NCI-H82 treated with DMSO at 0.1 percent for 48 hours (cell line): ENCODE measurements at regions not wholly inside any gene's neighbourhood (a gene's known extent, or its start where the extent isn't known, plus 50 kb on each side); places are given as distances from the start of the nearest gene placed in this dataset.

Experiments used
- DNase-seq: peaks from one replicate; lab custom pipeline; 2025; ENCODE audit not compliant: unreplicated experiment; lab: John Stamatoyannopoulos, UW

DNA sequence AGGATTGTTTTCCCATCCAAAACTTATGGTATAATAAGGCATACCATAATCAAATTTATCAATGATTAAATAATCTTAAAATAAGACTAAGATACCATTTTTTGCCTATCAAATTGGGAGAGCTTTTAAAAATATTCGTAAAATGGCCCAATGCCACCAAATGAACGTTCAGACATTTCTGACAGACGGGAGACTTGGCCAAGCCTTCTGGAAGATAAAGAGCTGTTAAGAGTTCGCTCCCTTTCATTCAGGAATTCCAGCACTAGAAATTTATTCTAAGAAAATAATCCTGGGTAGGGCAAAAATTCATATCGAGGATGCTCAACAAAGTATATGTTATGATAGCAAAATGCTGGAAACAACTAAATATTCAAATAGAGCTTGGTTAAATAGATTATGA, 85.6 kb upstream of the NEO1 start:
- no peak for DNase-seq

- DNase-seq: no peak
These were observed 86.6 kb upstream of the NEO1 start for GRCh38 chr15:72965671-72966070.

GRCh38 chr15:72964542-72964941, 87.7 kb upstream of the NEO1 start:
- DNase-seq: no peak

- no peak for DNase-seq
These were observed 88.1 kb upstream of the NEO1 start for GRCh38 chr15:72964135-72964534.

GRCh38 chr15:72962054-72962702, 90.1 kb upstream of the NEO1 start:
- DNase-seq: no peak

DNA sequence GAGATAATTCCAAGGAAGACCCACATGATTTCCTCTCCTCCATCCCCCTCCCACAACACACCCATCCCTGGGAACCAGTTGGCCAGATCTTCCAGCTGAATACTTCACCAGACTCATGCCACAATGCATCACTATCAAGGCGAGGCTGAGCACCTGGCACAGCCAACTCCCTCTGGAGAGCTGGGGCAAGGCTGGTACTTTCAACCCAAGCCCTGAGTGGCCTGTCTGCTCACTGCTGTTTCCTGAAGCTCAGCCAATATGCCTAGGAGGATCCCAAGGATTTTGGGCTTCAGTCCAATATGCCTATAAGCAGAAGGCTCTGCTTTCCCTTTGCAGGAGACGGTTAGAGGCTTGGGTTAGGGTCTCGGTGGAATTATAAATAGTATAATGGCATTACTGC, 90.9 kb upstream of the NEO1 start:
- no peak for DNase-seq

DNA sequence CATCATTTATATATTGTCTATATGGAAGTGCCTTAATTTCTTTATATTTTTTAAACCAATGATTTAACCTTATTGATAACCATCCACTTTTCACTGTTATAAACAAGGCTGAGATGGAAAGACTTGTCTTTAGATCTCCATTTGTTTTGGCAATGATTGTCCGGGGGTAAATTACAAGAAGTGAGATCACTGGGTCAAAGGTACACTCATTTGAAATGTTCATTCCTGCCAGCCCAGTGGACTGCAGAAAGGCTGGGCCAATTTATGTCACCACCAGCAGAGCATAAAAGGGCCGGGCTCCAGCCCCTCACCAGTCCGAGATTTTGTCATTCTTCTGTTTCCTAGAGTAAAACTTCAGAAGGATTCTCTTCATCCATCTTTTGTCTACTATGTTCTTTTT, 93.6 kb upstream of the NEO1 start:
- no peak for DNase-seq

- no peak for DNase-seq
These were observed 99.0 kb upstream of the NEO1 start for GRCh38 chr15:72953306-72953705.

DNA sequence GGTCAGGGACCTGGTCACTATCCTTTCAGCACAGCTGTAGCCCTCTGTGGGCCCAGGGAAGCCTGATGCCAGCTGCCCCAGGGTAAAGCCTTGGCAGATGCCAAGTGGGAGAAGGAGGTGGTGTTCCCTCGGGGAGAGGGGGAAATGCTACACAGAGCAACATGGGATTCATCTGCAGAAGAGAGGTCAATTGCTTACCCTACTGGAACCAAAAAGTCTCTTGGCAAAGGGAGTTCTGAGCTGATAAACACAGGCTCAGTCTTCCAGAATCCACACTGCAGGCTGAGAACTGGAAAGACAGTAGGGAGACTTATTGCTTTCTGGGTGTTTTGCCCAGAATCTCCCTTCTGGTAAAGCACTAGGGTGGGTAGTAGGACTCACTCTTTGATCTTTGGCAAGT, 100.1 kb upstream of the NEO1 start:
- DNase-seq: no peak

- DNase-seq: no peak
These were observed 103.6 kb upstream of the NEO1 start for GRCh38 chr15:72948662-72949061.

DNA sequence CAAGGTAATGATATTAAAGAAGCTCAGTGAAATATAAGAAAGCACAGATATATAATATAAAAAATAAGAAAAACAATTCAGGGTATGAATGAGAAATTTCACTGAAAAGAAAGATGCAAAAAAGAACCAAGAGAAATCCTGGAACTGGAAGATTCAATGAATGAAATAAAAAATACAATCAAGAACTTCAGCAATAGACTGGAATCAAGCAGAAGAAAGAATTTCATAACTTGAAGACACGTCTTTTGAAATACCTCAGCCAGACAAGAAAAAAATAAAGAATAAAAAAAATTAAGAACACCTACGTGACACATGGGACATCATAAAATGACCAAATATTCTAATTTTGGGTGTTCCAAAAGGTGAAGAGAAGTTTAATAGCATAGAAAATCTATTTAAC, 104.6 kb upstream of the NEO1 start:
- DNase-seq: no peak

GRCh38 chr15:72944565-72944964, 107.7 kb upstream of the NEO1 start:
- DNase-seq: no peak

DNA sequence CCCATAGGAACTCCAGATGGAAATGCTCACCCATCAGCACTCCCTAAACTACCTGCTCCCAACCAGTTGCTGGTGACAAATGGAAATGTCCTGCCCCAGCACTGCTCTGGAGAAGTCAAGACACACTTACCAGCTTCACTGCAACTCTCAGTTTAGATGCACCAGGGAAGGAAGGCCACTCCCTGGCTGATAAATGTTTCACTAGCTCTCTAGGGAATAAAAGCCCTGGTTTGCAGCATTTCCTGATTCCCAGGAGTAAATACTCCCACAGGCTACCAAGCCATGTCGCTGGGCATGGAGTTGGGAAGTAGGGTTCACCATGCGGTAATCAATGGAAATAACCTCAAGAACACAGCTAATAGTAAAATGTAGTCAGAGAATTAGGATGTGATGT, 112.0 kb upstream of the NEO1 start:
- no peak for DNase-seq

DNA sequence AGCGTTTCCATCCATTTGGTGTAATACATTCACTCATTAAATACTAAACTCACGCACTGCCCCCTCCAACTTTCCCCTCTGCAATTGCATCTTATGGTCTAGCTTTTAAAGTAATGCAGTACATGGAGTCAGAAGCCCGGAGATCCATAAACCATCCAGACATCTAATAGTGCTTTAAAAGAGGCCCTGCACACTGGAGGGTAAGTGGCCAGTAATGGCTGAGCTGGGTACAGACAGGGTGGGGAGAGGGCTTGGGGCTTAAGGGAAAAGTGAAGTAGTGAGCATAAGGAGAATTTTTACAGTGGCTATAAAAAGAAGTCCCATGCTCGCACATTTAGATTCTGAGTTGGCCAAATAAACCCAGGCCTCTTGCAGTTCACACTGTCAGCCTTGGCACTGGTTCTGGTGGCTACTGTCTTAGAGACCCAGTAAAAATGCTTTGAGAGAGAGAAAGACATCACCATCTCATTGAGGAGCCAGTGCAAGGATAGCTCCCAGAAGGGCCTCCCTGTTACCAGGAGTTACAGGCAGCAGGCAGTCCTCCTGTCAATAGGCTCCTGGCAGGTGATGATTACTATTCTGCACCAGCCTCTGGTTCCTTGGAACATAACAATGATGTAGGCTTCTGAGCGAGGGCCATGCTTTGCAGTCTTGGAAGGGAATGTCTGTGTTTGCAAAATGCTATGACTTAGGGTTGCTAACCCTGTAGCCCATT, 112.6 kb upstream of the NEO1 start:
- no peak for DNase-seq

- DNase-seq: no peak
These were observed 115.3 kb upstream of the NEO1 start for GRCh38 chr15:72936691-72937679.

DNA sequence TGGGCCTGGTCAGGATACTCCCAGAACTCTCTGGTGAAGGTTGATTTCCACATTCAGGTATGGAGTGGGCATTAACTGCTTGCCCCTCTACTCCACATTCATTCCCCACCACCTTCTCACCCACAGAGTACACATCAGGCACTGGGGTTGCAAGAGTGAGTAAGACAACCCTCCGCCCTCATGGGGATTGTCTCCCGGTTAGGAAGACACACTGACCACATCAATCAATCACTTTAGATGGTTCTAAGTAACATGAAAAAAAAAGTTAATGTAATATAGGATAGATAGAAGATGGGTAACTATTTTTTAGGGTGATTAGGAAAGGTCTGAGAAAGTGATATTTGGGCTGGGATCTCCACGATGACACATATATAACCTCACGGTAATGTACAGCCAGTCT, 116.0 kb upstream of the NEO1 start:
- no peak for DNase-seq

- no peak for DNase-seq
These were observed 116.7 kb upstream of the NEO1 start for GRCh38 chr15:72935521-72935920.

- no peak for DNase-seq
These were observed 117.3 kb upstream of the NEO1 start for GRCh38 chr15:72934921-72935320.

GRCh38 chr15:72933976-72934375, 118.3 kb upstream of the NEO1 start:
- no peak for DNase-seq

- no peak for DNase-seq
These were observed 119.8 kb upstream of the NEO1 start for GRCh38 chr15:72932472-72932871.

DNA sequence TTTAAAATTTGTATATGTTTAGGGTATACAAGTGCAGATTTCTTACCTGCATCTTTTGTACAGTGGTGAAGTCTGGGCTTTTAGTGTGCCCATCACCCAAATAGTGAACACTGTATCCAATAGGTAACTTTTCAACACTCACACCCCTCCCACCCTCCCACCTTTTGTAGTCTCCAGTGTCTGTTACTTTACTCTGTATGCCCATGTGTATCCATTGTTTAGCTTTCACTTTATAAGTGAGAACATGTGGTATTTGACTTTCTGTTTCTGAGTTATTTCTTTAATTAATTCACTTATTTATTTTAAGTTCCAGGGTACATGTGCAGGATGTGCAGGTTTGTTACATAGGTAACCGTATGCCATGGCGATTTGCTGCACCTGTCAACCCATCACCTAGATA, 124.8 kb upstream of the NEO1 start:
- no peak for DNase-seq

- no peak for DNase-seq
These were observed 126.6 kb upstream of the NEO1 start for GRCh38 chr15:72925661-72926060.
